ENCODE measurements at regions not wholly inside any gene's neighbourhood (a gene's known extent, or its start where the extent isn't known, plus 50 kb on each side); places are given as distances from the start of the nearest gene placed in this dataset.
"Not testable (repeated sequence)": the region's sequence is repeated elsewhere in the genome, so short reads cannot be mapped to it uniquely, and the experiment has no call there.

GRCh38 chr7:156039971-156040677, 227.9 kb upstream of the SHH start:
- peak overlapping the region; percentile 26 for H3K4me3 Mint-ChIP-seq
- CTCF ChIA-PET = no interaction called here
- peak overlapping the region; percentile 81 for H3K27ac Mint-ChIP-seq
- peak; percentile 54 for DNase-seq
- no peaks in the 10 kb centered on the region for H3K9me3 Mint-ChIP-seq
- no peaks in the 10 kb centered on the region for H3K36me3 Mint-ChIP-seq
- peaks cover 12% of the 10 kb centered on the region for H3K27me3 Mint-ChIP-seq
- peaks cover 11% of the 10 kb centered on the region for H3K4me1 Mint-ChIP-seq

DNA sequence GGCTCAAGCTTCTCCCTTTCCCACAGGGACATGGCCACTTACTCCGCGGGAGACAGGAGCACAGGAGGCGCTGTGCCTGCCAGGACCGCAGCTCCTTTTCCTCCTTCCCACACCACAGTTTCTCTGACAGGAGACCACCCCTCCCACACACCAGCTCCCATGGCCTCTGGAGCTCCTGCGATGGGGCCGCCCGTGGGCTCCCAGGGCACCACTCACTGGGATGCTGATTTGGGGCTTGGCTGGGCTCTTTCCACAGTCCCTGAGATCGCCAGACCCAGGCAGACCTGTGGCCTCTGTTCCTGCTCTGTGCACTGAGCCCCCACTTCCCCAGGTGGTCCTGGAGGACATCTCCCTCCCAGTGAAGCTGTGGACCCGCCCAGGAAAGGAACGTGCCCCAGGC, 226.9 kb upstream of the SHH start:
- CTCF ChIA-PET = no interaction called here
- Mint-ChIP-seq H3K27ac (no peak overlapping the region), H3K4me1 (peaks cover 14% of the 10 kb centered on the region), H3K9me3 (no peaks in the 10 kb centered on the region), H3K36me3 (no peaks in the 10 kb centered on the region), H3K27me3 (peaks cover 12% of the 10 kb centered on the region), H3K4me3 (no peak overlapping the region)
- DNase-seq = no peak

DNA sequence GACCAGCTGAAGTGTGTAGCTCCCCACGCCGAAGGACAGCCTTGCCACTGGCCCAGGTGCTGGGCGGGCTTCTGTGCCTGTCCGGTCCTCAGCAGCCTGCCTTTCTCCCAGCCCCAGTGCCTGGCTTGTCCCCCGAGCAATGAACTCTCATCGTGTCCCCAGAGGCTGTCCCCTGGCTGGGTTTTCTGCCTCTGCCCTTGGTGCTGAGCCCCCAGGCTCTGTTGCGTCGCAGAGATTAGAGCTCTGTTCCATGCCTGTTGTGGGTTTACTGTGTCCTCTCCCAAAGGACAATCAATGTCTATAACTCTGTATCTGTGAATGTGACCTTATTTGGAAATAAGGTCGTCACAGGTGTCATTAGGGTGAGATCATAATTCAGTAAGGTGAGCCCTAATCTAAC, 226.1 kb upstream of the SHH start:
- CTCF ChIA-PET = no interaction called here
- no peak overlapping the region for H3K27ac Mint-ChIP-seq
- no peak for DNase-seq
- H3K36me3 Mint-ChIP-seq = no peaks in the 10 kb centered on the region
- H3K9me3 Mint-ChIP-seq = no peaks in the 10 kb centered on the region
- peaks cover 17% of the 10 kb centered on the region for H3K4me1 Mint-ChIP-seq
- no peak overlapping the region for H3K4me3 Mint-ChIP-seq
- H3K27me3 Mint-ChIP-seq = peaks cover 12% of the 10 kb centered on the region

DNA sequence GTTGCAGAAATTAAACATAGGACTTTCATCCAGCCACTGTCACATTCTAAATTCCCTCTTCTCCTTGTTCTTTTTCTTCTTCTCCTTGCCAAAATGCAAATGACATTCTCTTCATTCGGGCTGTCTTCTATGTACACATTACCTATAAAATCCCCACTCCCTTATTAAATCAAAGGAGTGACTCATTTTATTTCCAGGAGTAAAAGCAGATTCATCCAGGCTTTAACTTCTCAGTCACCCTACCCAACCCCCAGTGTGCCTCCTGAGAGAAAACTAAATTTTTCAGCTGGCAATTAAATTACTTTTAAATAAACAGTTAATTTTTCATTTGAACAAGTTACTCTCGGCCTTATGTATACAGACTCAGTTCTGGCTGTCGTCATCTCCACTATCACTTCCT, 223.9 kb upstream of the SHH start:
- Mint-ChIP-seq H3K4me3 (no peak overlapping the region), H3K4me1 (peaks cover 16% of the 10 kb centered on the region), H3K27me3 (peaks cover 13% of the 10 kb centered on the region), H3K27ac (no peak overlapping the region), H3K36me3 (peaks cover 1% of the 10 kb centered on the region), H3K9me3 (peaks cover 4% of the 10 kb centered on the region)
- CTCF ChIA-PET = no interaction called here
- DNase-seq = no peak

- CTCF ChIA-PET, H3K4me3 Mint-ChIP-seq, H3K36me3 Mint-ChIP-seq, H3K9me3 Mint-ChIP-seq, DNase-seq, H3K27ac Mint-ChIP-seq: not testable (repeated sequence)
- Mint-ChIP-seq H3K27me3 (peaks cover 13% of the 10 kb centered on the region), H3K4me1 (peaks cover 13% of the 10 kb centered on the region)
Observed at GRCh38 chr7:156035387-156035786, 223.1 kb upstream of the SHH start.

- CTCF ChIA-PET = no interaction called here
- no peak for DNase-seq
- peaks cover 4% of the 10 kb centered on the region for H3K9me3 Mint-ChIP-seq
- peak overlapping the region; percentile 33 for H3K4me3 Mint-ChIP-seq
- peaks cover 13% of the 10 kb centered on the region for H3K27me3 Mint-ChIP-seq
- no peak overlapping the region for H3K27ac Mint-ChIP-seq
- peaks cover 1% of the 10 kb centered on the region for H3K36me3 Mint-ChIP-seq
- peaks cover 6% of the 10 kb centered on the region for H3K4me1 Mint-ChIP-seq
Observed at GRCh38 chr7:156034397-156034796, 222.1 kb upstream of the SHH start.

- Mint-ChIP-seq H3K36me3 (peaks cover 1% of the 10 kb centered on the region), H3K27ac (no peak overlapping the region), H3K4me1 (peaks cover 6% of the 10 kb centered on the region), H3K4me3 (no peak overlapping the region), H3K27me3 (peaks cover 13% of the 10 kb centered on the region), H3K9me3 (peaks cover 4% of the 10 kb centered on the region)
- CTCF ChIA-PET = no interaction called here
- no peak for DNase-seq
Observed at GRCh38 chr7:156032973-156033372, 220.7 kb upstream of the SHH start.

DNA sequence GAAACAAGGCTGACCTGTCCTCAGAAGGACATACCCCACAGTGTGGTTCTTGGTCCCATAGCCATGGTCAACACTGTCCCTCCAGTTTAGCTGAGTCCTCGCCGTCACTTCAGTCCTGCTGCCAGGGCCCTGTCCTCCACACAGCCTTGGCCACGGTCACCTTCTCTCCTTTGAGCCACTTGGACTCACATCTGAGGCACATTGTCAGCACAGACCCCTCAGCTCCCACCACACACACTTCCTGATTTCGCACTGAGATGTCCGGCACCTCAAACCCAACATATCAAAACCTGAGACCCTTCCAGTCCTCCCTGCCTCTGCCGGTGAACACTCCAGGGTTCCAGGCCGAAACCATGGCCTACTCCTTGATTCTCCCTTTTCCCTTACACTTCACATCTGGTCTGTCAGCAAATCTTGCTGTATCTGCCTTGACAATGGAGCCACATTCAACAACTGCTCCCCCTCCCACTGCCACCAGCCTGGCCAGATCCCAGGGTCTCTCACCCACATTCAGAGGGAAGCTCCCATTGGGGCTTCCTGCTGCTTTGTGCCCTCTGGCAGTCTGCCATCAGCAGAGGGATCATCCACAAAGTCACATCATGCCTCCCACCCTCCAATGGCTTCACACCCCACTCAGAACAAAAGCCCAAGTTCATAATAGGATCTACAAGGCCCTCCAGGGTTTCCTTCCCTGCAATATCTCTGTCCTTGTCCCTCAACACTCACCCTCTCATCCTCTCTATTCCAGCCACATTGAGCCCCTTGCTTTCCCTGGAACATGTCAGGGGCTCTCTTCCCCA, 219.6 kb upstream of the SHH start:
- CTCF ChIA-PET = no interaction called here
- Mint-ChIP-seq H3K4me3 (no peak overlapping the region), H3K9me3 (peaks cover 4% of the 10 kb centered on the region), H3K27me3 (peaks cover 10% of the 10 kb centered on the region), H3K27ac (no peak overlapping the region), H3K36me3 (peaks cover 1% of the 10 kb centered on the region), H3K4me1 (peaks cover 6% of the 10 kb centered on the region)
- DNase-seq = no peak

- CTCF ChIA-PET = no interaction called here
- Mint-ChIP-seq H3K9me3 (peaks cover 4% of the 10 kb centered on the region), H3K27me3 (peaks cover 10% of the 10 kb centered on the region), H3K4me3 (no peak overlapping the region), H3K4me1 (peaks cover 6% of the 10 kb centered on the region), H3K36me3 (peaks cover 1% of the 10 kb centered on the region), H3K27ac (no peak overlapping the region)
- no peak for DNase-seq
Observed at GRCh38 chr7:156029460-156030007, 217.3 kb upstream of the SHH start.

DNA sequence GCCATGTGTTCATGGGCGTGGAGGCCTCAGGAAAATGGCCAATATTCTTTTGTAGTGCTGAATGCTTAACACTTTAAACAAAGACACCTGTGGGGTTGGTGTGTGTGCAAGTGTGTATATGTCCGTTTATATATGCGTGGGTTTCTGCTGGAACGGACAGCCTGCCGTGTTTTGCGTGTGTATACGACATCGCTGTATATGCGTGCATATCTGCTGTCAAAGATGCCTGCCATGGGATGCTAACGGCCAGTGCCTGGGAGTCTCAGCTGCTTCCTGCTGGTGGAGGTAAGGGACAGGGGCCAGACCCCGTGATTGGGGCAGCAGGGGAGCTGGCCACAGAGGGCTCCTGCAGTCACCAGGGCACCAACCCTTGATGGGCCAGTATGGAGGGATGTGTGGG, 216.3 kb upstream of the SHH start:
- H3K4me3 Mint-ChIP-seq = no peak overlapping the region
- no peak overlapping the region for H3K27ac Mint-ChIP-seq
- CTCF ChIA-PET = no interaction called here
- peaks cover 4% of the 10 kb centered on the region for H3K9me3 Mint-ChIP-seq
- no peaks in the 10 kb centered on the region for H3K4me1 Mint-ChIP-seq
- peaks cover 10% of the 10 kb centered on the region for H3K27me3 Mint-ChIP-seq
- H3K36me3 Mint-ChIP-seq = peaks cover 1% of the 10 kb centered on the region
- no peak for DNase-seq

DNA sequence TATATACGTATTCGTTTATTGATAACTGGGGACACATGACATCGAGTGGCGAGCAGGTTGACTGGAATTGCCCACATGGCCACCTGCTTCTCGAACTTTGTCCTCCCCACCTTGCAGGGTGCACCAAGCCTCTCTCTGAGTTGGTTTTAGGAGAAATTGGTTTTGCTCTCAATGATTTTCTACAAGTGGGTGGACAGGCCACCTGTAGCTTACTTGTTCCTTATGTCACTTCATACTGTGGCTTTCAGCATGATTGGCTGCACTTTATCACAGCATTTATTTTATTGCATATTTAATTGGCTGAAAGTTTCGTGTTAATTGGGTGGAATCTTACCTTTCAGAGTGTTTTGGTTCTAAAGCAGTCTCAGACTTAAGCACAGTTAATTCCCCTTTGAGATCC, 215.6 kb upstream of the SHH start:
- Mint-ChIP-seq H3K9me3 (peaks cover 1% of the 10 kb centered on the region), H3K36me3 (no peaks in the 10 kb centered on the region), H3K4me3 (no peak overlapping the region), H3K27me3 (peaks cover 10% of the 10 kb centered on the region), H3K27ac (no peak overlapping the region), H3K4me1 (no peaks in the 10 kb centered on the region)
- CTCF ChIA-PET = no interaction called here
- no peak for DNase-seq

DNA sequence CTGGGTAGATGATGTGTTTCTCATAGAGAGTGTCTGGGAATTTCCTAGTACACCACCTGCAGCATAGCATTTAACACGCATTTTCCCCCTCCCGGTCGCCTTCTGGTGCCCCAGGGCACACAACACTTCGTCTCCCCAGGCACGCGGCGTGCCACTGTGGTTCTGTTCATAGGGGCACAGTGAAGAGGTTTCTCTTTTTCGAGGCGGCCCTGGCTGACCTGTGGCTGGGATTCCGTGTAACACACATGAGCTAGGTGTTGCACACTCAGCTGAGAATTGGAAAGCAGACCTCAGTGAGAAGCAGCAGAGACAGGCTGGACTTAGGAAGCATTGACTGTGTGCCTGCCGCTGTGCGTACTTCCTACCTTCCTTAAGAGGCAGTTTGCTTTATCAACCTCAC, 214.3 kb upstream of the SHH start:
- CTCF ChIA-PET = no interaction called here
- no peaks in the 10 kb centered on the region for H3K36me3 Mint-ChIP-seq
- peaks cover 4% of the 10 kb centered on the region for H3K27me3 Mint-ChIP-seq
- H3K27ac Mint-ChIP-seq = no peak overlapping the region
- no peak overlapping the region for H3K4me3 Mint-ChIP-seq
- no peaks in the 10 kb centered on the region for H3K9me3 Mint-ChIP-seq
- no peak for DNase-seq
- H3K4me1 Mint-ChIP-seq = no peaks in the 10 kb centered on the region

- H3K9me3 Mint-ChIP-seq = no peaks in the 10 kb centered on the region
- CTCF ChIA-PET = no interaction called here
- no peaks in the 10 kb centered on the region for H3K36me3 Mint-ChIP-seq
- H3K4me1 Mint-ChIP-seq = no peaks in the 10 kb centered on the region
- peaks cover 4% of the 10 kb centered on the region for H3K27me3 Mint-ChIP-seq
- no peak for DNase-seq
- H3K27ac Mint-ChIP-seq = no peak overlapping the region
- H3K4me3 Mint-ChIP-seq = no peak overlapping the region
Observed at GRCh38 chr7:156026076-156026600, 213.9 kb upstream of the SHH start.

DNA sequence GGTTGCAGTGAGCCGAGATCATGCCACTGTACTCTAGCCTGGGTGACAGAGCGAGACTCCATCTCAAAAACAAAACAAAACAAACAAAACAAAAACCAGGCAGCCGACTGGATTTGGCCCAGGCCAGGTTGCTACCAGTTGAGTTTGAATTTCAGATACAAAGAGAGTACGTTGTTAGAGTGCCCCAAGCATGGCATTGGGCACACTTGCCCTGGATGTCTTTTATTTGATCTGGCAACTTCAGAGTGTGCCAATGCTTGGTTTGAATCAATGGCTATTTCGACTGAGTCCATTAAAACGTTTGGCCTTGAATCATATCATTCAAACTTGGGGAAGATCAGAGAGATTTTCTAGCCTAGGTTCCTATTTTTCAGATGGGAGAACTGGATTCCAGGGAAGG, 213.4 kb upstream of the SHH start:
- no peaks in the 10 kb centered on the region for H3K36me3 Mint-ChIP-seq
- H3K27ac Mint-ChIP-seq = no peak overlapping the region
- CTCF ChIA-PET = no interaction called here

GRCh38 chr7:156024201-156024600, 211.9 kb upstream of the SHH start:
- H3K27ac Mint-ChIP-seq = no peak overlapping the region

More for the DNA sequence above, 213.4 kb upstream of the SHH start:
- DNase-seq = no peak
- Mint-ChIP-seq H3K27me3 (peaks cover 4% of the 10 kb centered on the region), H3K9me3 (no peaks in the 10 kb centered on the region), H3K4me1 (peaks cover under 1% of the 10 kb centered on the region), H3K4me3 (no peak overlapping the region)

More at GRCh38 chr7:156024201-156024600, 211.9 kb upstream of the SHH start:
- H3K4me1 Mint-ChIP-seq = peaks cover 5% of the 10 kb centered on the region
- H3K9me3 Mint-ChIP-seq = no peaks in the 10 kb centered on the region
- peaks cover 4% of the 10 kb centered on the region for H3K27me3 Mint-ChIP-seq
- H3K36me3 Mint-ChIP-seq = no peaks in the 10 kb centered on the region
- no peak overlapping the region for H3K4me3 Mint-ChIP-seq
- DNase-seq = no peak
- CTCF ChIA-PET = no interaction called here

Data from activated naive CD4-positive, alpha-beta T cell treated with anti-CD3 and anti-CD28 coated beads, Interleukin-2, amount 10 ng/mL, durations not matched to agents 7 days and 5 days (primary cell).